GDM1 (cell line): ENCODE measurements at regions not wholly inside any gene's neighbourhood (a gene's known extent, or its start where the extent isn't known, plus 50 kb on each side); places are given as distances from the start of the nearest gene placed in this dataset.
"Not testable (repeated sequence)": the region's sequence is repeated elsewhere in the genome, so short reads cannot be mapped to it uniquely, and the experiment has no call there.

ENCODE experiments used
- DNase-seq: peaks from one replicate; lab custom pipeline; 2025; lab: John Stamatoyannopoulos, UW

GRCh38 chr16:52309446-52310416 lies 237.2 kb downstream of the TOX3 start:
- DNase-seq, result no peak

DNA sequence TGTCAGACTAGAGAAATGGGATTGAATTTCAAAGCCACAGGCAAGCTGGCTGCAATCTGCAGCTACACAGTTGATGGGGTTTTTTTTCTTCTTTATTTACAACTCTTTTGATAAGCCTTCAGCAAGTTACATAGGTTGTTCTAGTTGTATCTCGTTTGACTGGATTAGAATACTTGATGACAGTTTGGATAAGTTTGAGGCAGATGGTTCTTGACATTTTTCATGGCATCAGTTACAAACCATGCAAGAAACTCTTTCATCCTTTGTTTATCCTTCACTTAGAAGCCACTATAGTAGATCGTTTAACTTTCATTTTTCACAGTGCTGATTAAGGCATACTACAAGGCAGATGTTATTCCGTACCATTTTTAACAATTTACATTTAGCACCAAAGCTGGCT lies 238.9 kb downstream of the TOX3 start:
- DNase-seq, result no peak

- no peak for DNase-seq
Measured at GRCh38 chr16:52301026-52301425, 245.9 kb downstream of the TOX3 start.

DNA sequence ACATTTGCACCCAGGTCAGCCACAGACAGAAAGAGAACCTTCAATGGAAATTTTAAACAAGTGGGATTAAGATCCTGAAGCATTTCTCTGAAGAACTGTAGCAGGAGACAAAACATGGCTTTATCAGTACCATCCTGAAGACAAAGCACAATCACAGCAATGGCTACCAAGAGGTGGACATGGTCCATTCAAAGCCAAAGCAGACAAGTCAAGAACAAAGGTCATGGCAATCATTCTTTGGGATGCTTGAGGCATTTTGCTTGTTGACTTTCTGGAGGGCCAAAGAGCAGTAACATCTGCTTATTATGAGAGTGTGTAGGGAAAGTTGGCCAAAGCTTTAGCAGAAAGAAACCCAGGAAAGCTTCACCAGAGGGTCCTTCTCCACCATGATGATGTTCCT lies 248.2 kb downstream of the TOX3 start:
- no peak for DNase-seq

- not testable (repeated sequence) for DNase-seq
Measured at GRCh38 chr16:52296706-52297315, 250.1 kb downstream of the TOX3 start.

DNA sequence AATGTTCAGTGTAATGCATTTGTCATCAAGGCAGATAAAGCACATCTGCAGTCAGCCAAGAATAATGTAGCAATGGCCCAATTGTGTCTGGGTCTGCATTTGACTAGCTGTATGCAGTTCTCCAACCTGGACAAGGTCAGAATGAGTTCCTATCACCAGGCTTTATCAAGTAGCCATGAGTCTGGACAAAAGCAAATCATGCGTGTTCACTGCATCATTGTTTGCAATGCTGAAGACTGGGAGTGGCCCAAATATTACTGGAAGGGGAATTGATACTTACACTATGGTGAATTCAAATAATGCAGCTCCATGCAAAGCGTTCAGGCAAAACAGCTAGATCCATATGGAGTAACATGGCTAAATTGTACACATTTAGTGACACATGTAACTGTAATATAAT lies 250.9 kb downstream of the TOX3 start:
- DNase-seq, result no peak

DNA sequence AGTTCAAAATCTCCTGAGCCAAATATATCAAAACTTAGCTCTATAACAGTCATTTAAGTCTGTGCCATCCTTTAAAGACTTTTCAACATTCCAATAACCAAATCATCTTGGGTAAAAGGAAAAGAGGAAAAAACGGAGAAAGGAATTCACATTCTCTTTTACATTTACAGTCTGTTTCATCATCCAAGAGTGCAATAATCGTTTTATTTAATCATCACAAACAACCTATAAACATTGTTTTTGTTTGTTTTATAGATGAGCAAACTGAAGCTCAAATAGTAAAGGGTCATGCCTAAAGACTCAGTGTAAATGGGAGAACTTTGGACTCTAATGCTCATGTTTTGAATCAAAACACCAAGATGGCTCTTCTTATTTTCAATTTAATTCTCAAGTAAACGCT lies 252.3 kb downstream of the TOX3 start:
- no peak for DNase-seq

GRCh38 chr16:52293204-52293603 lies 253.7 kb downstream of the TOX3 start:
- DNase-seq, result no peak

- DNase-seq, result no peak
Measured at GRCh38 chr16:52283584-52284375, 263.2 kb downstream of the TOX3 start.

DNA sequence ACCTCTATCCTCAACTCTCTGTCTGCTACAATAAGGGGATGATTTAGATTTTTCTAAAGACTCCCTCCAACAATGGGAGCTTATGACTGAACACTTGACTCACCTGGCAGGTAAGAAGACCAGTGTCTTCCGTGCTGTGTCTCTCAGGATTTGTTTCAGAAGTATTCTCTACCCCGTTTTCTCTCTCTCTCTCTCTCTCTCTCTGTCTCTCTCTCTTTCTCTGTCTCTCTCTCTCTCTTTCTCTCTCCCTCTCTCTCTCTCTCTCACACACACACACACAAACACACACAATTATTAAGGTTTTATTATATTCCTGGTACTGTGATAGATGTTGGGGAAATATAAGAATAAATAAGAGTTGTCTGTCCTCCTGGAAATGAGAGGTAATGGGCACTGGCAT lies 263.9 kb downstream of the TOX3 start:
- DNase-seq, result no peak

GRCh38 chr16:52280086-52280485 lies 266.9 kb downstream of the TOX3 start:
- no peak for DNase-seq

DNA sequence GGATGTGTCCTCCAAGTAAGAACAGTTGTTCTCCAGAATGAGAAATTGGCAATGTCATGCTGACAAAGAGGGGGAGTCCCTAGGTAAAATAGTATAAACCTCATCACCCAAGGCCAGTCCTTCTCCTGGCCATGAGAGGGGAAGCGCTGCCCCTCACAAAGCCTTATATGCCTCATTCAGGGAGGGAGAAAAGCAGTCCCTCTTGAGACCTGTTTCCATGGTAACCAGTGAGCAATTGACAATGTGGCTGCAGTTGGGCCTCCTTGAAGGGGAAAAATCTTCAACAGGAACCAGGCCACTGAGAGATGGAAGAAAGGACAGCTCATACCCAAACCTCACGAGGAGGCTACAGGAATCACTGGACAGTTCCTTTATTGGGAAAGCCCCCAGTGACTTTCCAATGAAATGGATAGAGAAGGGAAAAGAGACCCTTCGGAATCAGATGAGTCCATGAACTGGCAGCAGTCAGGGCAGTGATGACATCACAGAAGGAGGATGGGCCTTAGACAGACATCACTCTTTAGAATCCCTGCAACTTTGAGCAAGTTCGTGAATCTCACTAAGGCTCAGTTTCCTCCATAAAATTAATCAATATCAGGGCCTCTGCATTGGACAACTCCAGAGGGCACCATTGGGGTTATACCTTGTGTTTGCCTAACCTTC lies 275.7 kb downstream of the TOX3 start:
- DNase-seq, result no peak

GRCh38 chr16:52265446-52265861 lies 281.5 kb downstream of the TOX3 start:
- no peak for DNase-seq

- no peak for DNase-seq
Measured at GRCh38 chr16:52257534-52257933, 289.4 kb downstream of the TOX3 start.

- DNase-seq, result no peak
Measured at GRCh38 chr16:52256310-52257078, 290.4 kb downstream of the TOX3 start.

DNA sequence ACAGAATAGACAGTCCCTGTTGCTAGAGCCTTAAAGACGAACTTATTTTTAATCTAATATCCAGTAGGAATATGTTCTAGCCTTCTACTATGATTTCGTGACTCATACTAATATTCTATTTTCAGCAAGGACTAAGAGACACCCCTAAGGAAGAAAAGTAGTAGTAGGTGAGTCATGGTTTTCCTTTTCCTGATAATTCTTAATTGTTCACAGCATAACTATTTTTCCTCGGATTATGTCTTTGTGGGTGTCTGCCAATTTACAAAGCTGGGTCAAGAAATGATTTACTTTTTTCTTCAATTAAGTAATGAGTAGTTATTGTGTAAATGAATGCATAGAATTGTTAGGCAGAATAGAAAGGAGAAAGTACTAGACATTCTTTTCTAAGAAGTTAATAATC lies 292.2 kb downstream of the TOX3 start:
- DNase-seq, result no peak

DNA sequence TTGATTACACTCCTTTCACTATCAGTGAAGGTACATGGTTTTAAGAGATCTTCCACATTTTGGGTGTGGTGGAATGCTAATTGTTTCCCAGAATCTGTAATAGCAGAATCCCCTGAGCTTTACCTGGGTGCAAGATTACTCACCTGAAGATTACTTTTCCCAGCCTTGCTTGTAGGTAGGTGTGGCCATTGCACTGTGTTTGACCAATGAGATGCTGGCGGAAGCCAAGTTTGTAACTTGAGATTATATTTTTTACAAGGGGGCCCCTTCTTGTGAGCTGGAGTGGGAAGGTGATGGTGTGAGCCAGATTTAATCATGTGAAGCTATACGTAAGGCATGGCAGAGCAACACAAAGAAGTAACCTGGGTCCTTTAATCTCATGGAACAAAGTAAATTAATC lies 294.3 kb downstream of the TOX3 start:
- DNase-seq, result no peak

- no peak for DNase-seq
Measured at GRCh38 chr16:52251495-52251894, 295.4 kb downstream of the TOX3 start.

GRCh38 chr16:52247737-52248136 lies 299.2 kb downstream of the TOX3 start:
- DNase-seq, result no peak

DNA sequence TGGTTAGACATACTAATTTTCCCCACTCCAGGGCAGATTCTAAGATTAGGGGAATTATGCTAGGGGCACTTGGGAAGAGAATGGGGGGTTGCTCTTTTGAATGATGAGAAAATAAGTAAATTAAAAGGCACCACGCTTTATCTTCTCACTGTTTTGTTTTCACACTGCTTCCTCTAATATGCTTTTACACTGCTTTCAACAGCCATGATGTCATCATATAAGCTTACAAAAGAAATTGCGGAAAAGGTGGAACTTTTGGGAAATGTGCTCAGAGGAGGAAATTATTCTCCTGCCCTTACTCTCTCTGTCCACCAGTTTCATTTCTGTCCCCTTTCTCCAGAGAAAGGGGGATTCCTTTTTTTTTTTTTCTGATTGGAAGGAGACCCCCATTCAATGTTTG lies 308.2 kb downstream of the TOX3 start:
- no peak for DNase-seq

GRCh38 chr16:52237823-52238222 lies 309.1 kb downstream of the TOX3 start:
- DNase-seq, result no peak
